GM23338 (cell line): ENCODE measurements at regions not wholly inside any gene's neighbourhood (a gene's known extent, or its start where the extent isn't known, plus 50 kb on each side); places are given as distances from the start of the nearest gene placed in this dataset.
"Not testable (repeated sequence)": the region's sequence is repeated elsewhere in the genome, so short reads cannot be mapped to it uniquely, and the experiment has no call there.

Source experiments
- ATAC-seq: fragments of 200-7000 bp; cut with Tn5 transposase; 3 replicates; pipeline ENCODE4 v1.9.1; 2020
- DNase-seq: peaks from one replicate; pipeline ENCODE4 v3.0.0-alpha.2; 2015; ENCODE audit warnings: low spot score
- H2AFZ ChIP-seq: fragments of 200-600 bp; sonication (generic); 2 replicates; pipeline ENCODE4 v1.8.0; 2016; ENCODE audit warnings: antibody characterized with exemption, mild to moderate bottlenecking, moderate library complexity
- H3F3A ChIP-seq: fragments of 200-600 bp; sonication (generic); replicated peaks from 2 replicates; pipeline ENCODE4 v1.8.0; 2017; ENCODE audit warnings: antibody characterized with exemption, mixed run types, low read depth
- H3K27ac ChIP-seq: fragments of 200-600 bp; sonication (generic); 2 replicates; pipeline ENCODE4 v1.6.1; 2016; ENCODE audit warnings: low read depth
- H3K27me3 ChIP-seq: fragments of 200-600 bp; sonication (generic); 2 replicates; pipeline ENCODE4 v1.8.0; 2016; ENCODE audit warnings: mild to moderate bottlenecking, mixed run types, moderate library complexity; ENCODE audit not compliant: insufficient read depth
- H3K36me3 ChIP-seq: fragments of 200-600 bp; sonication (generic); 2 replicates; pipeline ENCODE4 v1.8.0; 2016; ENCODE audit warnings: mild to moderate bottlenecking; ENCODE audit not compliant: insufficient read depth
- H3K4me1 ChIP-seq: fragments of 200-600 bp; sonication (generic); 2 replicates; pipeline ENCODE4 v1.8.0; 2016; ENCODE audit warnings: mild to moderate bottlenecking, moderate library complexity; ENCODE audit not compliant: insufficient read depth
- H3K4me2 ChIP-seq: fragments of 200-600 bp; sonication (generic); 2 replicates; pipeline ENCODE4 v1.7.1; 2017; ENCODE audit warnings: mixed run types
- H3K4me3 ChIP-seq: fragments of 200-600 bp; sonication (generic); 2 replicates; pipeline ENCODE4 v1.6.1; 2016; ENCODE audit warnings: mixed run types
- H3K79me2 ChIP-seq: fragments of 200-600 bp; sonication (generic); replicated peaks from 2 replicates; pipeline ENCODE4 v1.8.0; 2017; ENCODE audit warnings: mild to moderate bottlenecking; ENCODE audit not compliant: insufficient read depth
- H3K9me2 ChIP-seq: fragments of 200-600 bp; sonication (generic); 2 replicates; pipeline ENCODE4 v1.8.0; 2017; ENCODE audit not compliant: insufficient read depth
- H4K20me1 ChIP-seq: fragments of 200-600 bp; sonication (generic); replicated peaks from 2 replicates; pipeline ENCODE4 v1.8.0; 2017; ENCODE audit warnings: mild to moderate bottlenecking; ENCODE audit not compliant: insufficient read depth
- H3K27ac Mint-ChIP-seq: 2 replicates; pipeline ENCODE4 v1.8.0; 2020; ENCODE audit warnings: inconsistent platforms, mild to moderate bottlenecking, moderate library complexity, mixed read lengths
- H3K27me3 Mint-ChIP-seq: 3 replicates; pipeline ENCODE4 v1.8.0; 2022; ENCODE audit warnings: low read depth, mild to moderate bottlenecking, moderate library complexity, mixed read lengths, inconsistent platforms; ENCODE audit not compliant: insufficient read depth, poor library complexity
- H3K36me3 Mint-ChIP-seq: 3 replicates; pipeline ENCODE4 v1.8.0; 2021; ENCODE audit warnings: low read depth, mild to moderate bottlenecking, inconsistent platforms, moderate library complexity, mixed read lengths
- H3K4me1 Mint-ChIP-seq: 3 replicates; pipeline ENCODE4 v1.8.0; 2020; ENCODE audit warnings: mild to moderate bottlenecking, inconsistent platforms, mixed read lengths
- H3K4me3 Mint-ChIP-seq: 3 replicates; pipeline ENCODE4 v1.8.0; 2021; ENCODE audit warnings: moderate library complexity, mild to moderate bottlenecking, inconsistent platforms, mixed read lengths
- H3K9me3 Mint-ChIP-seq: 3 replicates; pipeline ENCODE4 v1.8.0; 2020; ENCODE audit warnings: moderate library complexity, mild to moderate bottlenecking, inconsistent platforms, mixed read lengths
- ETS1 ChIP-seq: IDR thresholded peaks from 2 replicates; pipeline ENCODE4 v1.6.1; 2016; ENCODE audit warnings: antibody characterized with exemption
- EZH2 ChIP-seq: fragments of 200-600 bp; sonication (generic); IDR thresholded peaks from one replicate; pipeline ENCODE4 v1.8.0; 2017; ENCODE audit warnings: antibody characterized with exemption, mild to moderate bottlenecking, low read depth; ENCODE audit not compliant: unreplicated experiment
- JUNB ChIP-seq: IDR thresholded peaks from one replicate; pipeline ENCODE4 v1.6.1; 2016; ENCODE audit warnings: antibody characterized with exemption; ENCODE audit not compliant: unreplicated experiment
- NANOG ChIP-seq: IDR thresholded peaks from 2 replicates; pipeline ENCODE4 v1.6.1; 2016; ENCODE audit warnings: antibody characterized with exemption, borderline replicate concordance
- POLR2AphosphoS5 ChIP-seq: IDR thresholded peaks from 2 replicates; pipeline ENCODE4 v1.6.1; 2016; ENCODE audit warnings: antibody characterized with exemption, low read depth
- ZNF114 ChIP-seq: fragments of 250-450 bp; sonication (Bioruptor Pico); IDR thresholded peaks from 2 replicates; pipeline ENCODE4 v1.5.0; 2020; ENCODE audit warnings: mild to moderate bottlenecking, moderate library complexity
- TF ChIP-seq, protein P1 (sequence below): IDR thresholded peaks from one replicate; pipeline ENCODE4 v1.6.1; 2018; ENCODE audit warnings: antibody characterized with exemption; ENCODE audit not compliant: unreplicated experiment

DNA sequence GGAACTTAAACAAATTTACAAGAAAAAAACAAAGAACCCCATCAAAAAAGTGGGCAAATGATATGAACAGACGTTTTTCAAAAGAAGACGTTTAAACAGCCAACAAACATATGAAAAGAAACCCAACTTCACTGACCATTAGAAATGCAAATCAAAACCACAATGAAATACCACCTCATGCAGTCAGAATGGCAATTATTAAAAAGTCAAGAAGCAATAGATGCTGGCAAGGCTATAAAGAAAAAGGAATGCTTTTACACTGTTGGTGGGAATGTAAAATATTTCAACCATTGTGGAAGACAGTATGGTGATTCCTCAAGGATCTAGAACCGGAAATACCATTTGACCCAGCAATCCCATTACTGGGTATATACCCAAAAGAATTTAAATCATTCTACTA lies 194.1 kb downstream of the PTBP2 start:
- not testable (repeated sequence) for H3K36me3 ChIP-seq, H3K4me3 ChIP-seq, H3K36me3 Mint-ChIP-seq, H3K27me3 ChIP-seq, H3K4me1 Mint-ChIP-seq, H3K4me1 ChIP-seq, H3K27me3 Mint-ChIP-seq, H3K9me2 ChIP-seq, H3K27ac ChIP-seq, H2AFZ ChIP-seq, H3K4me3 Mint-ChIP-seq, H3K4me2 ChIP-seq, H3K9me3 Mint-ChIP-seq, H3K79me2 ChIP-seq, H3F3A ChIP-seq, DNase-seq, ATAC-seq, H4K20me1 ChIP-seq, H3K27ac Mint-ChIP-seq

- H3K27ac ChIP-seq = no peak overlapping the region
- DNase-seq = no peak
- H3K27me3 ChIP-seq = no peaks in the 10 kb centered on the region
- TF ChIP-seq EZH2 (no peak), NANOG (no peak), ETS1 (no peak), ZNF114 (CRISPR knock-in tag) (no peak), POLR2AphosphoS5 (no peak), JUNB (no peak)
- TF ChIP-seq, protein P1, sequence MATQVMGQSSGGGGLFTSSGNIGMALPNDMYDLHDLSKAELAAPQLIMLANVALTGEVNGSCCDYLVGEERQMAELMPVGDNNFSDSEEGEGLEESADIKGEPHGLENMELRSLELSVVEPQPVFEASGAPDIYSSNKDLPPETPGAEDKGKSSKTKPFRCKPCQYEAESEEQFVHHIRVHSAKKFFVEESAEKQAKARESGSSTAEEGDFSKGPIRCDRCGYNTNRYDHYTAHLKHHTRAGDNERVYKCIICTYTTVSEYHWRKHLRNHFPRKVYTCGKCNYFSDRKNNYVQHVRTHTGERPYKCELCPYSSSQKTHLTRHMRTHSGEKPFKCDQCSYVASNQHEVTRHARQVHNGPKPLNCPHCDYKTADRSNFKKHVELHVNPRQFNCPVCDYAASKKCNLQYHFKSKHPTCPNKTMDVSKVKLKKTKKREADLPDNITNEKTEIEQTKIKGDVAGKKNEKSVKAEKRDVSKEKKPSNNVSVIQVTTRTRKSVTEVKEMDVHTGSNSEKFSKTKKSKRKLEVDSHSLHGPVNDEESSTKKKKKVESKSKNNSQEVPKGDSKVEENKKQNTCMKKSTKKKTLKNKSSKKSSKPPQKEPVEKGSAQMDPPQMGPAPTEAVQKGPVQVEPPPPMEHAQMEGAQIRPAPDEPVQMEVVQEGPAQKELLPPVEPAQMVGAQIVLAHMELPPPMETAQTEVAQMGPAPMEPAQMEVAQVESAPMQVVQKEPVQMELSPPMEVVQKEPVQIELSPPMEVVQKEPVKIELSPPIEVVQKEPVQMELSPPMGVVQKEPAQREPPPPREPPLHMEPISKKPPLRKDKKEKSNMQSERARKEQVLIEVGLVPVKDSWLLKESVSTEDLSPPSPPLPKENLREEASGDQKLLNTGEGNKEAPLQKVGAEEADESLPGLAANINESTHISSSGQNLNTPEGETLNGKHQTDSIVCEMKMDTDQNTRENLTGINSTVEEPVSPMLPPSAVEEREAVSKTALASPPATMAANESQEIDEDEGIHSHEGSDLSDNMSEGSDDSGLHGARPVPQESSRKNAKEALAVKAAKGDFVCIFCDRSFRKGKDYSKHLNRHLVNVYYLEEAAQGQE = no peak
- no peak overlapping the region for H2AFZ ChIP-seq
- no peaks in the 10 kb centered on the region for H3K4me1 Mint-ChIP-seq
- no peaks in the 10 kb centered on the region for H3K4me1 ChIP-seq
- no peaks in the 10 kb centered on the region for H3F3A ChIP-seq
- no peaks in the 10 kb centered on the region for H4K20me1 ChIP-seq
- no peak overlapping the region for H3K4me3 Mint-ChIP-seq
- no peaks in the 10 kb centered on the region for H3K79me2 ChIP-seq
- peaks cover 8% of the 10 kb centered on the region; the same call in 2 of the 3 replicates for H3K36me3 Mint-ChIP-seq
- H3K27ac Mint-ChIP-seq = no peak overlapping the region
- H3K4me3 ChIP-seq = no peak overlapping the region
- 0 out of 2 replicates have a peak, but pooled peaks cover 3% of the 10 kb centered on the region for H3K36me3 ChIP-seq
- no peak for ATAC-seq
- peaks cover 14% of the 10 kb centered on the region for H3K9me3 Mint-ChIP-seq
- H3K27me3 Mint-ChIP-seq = no peaks in the 10 kb centered on the region
- no peaks in the 10 kb centered on the region for H3K9me2 ChIP-seq
- no peak overlapping the region for H3K4me2 ChIP-seq
Observed at GRCh38 chr1:96918406-96918805, 196.8 kb downstream of the PTBP2 start.
